NCI-H345 treated with DMSO at 0.1 percent for 48 hours (cell line): ENCODE measurements at regions not wholly inside any gene's neighbourhood (a gene's known extent, or its start where the extent isn't known, plus 50 kb on each side); places are given as distances from the start of the nearest gene placed in this dataset.
"Not testable (repeated sequence)": the region's sequence is repeated elsewhere in the genome, so short reads cannot be mapped to it uniquely, and the experiment has no call there.

Experiments
- DNase-seq: peaks from one replicate; lab custom pipeline; 2025; ENCODE audit not compliant: unreplicated experiment; lab: John Stamatoyannopoulos, UW

GRCh38 chr9:95587021-95587964 lies 70.5 kb upstream of the PTCH1 start:
- DNase-seq = no peak

GRCh38 chr9:95586326-95586725 lies 69.6 kb upstream of the PTCH1 start:
- no peak for DNase-seq

DNA sequence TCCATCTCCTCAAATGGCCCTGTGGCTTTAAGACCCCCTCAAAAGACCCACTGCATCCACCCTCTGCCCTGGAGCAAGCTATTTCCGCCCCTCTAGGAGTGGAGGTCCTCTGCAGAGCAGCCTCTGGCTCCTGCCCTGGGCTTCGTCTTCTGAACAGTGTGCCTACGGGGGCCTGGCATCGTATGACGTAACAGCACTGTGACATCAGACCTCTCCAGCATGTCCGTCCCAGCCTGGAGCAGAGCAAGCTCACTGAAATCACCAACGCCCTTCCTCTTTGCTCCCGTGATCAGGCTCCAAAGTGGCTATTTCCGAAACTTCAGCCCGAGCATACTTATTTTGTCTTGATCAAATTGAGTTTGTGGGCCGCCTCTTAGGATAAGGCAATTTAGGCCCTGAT lies 69.1 kb upstream of the PTCH1 start:
- no peak for DNase-seq

GRCh38 chr9:95584176-95584575 lies 67.4 kb upstream of the PTCH1 start:
- no peak for DNase-seq

DNA sequence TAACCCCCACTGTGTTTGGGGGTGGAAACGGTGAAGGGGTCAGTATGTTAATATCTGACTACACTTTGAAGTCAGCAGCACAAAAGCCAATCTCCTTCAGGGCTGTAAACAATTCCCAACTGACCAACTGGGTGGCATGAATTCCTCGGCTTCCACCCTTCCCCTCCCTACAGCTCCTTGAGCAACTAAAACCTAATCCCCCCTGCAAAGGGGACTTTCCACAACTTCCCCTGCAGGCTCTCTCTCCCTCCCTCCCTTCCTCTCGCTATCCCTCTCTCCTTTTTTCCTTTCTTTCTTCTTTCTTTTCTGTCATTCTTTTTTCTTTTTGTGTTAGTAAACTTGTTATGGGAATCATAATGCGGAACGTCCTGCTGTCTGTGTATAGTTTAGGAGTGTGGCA lies 65.1 kb upstream of the PTCH1 start:
- DNase-seq = no peak

GRCh38 chr9:95580812-95581761 lies 64.3 kb upstream of the PTCH1 start:
- DNase-seq = no peak

DNA sequence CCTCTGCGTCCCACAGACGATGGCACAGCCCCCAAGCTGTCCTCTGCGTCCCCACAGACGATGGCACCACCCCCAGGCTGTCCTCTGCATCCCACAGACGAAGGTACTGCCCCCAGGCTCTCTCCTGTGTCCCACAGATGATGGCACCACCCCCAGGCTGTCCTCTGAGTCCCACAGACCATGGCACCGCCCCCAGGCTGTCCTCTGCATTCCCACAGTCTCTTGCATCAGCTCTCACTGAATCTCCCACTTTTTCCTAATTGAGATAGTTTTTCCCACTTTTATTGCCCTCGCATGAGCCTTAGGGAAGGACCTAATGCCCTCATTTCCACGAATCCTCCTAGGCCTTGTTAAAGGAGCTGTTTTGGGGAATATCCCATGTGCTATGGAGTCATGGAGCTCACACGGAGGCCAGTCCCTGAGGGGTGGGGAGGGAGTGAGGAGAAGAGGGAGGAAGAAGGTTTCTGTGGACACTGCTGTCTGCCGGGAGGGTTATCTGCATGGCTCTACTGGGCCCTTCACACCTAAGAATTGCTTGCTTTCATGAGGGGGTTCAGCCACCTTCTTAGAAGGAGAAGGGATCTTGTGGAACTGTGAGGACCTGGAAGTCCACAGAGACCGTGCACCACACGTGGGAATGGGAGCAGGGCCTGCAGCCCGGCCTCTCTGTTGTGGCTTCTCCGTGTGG lies 58.2 kb upstream of the PTCH1 start:
- no peak for DNase-seq

DNA sequence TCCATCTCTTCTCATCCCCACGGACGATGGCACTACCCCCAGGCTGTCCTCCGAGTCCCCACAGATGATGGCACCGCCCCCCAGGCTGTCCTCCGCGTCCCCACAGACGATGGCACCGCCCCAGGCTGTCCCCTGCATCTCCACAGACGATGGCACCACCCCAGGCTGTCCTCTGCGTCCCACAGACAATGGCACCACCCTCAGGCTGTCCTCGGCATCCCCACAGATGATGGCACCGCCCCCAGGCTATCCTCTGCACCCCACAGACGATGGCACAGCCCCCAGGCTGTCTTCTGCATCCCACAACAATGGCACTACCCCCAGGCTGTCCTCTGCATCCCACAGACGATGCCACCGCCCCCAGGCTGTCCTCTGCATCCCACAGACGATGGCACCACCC lies 57.4 kb upstream of the PTCH1 start:
- no peak for DNase-seq

- no peak for DNase-seq
Observed at GRCh38 chr9:95573463-95573862, 56.7 kb upstream of the PTCH1 start.

DNA sequence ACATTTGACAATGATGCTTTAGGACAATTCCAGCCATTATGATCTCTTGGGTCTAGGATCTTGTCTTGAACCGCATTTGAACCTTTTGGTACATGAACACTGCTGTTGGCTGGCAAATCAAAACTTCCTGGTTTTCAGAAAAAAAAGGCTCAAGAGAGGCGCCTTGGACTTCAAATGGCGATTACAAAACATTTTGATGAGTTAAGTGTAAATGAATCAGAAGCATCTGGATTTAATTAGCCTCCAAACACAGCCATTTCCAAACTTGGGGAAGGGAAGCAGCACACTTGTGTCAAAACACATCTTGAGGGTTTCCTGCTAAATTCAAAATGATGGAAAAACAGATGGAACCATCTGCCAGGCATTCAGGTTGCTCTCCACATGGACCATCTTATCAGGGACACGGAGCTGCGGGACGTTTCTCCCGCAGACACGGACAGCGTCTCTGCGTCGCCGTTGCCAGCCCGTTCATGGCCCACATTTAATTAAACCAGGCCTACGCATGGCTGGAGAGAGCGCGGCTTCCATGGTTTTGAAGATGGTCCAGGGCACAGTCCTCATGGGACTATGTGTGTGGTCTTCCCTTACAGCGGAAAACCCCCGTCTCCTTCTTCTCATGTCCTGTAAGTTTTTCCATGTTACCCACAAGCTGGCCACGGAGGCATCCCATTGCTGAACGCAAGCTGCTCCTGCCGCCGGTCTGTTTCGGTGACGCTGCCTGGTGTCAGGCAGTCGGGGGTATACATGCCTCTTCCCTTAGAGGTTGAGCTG lies 55.8 kb upstream of the PTCH1 start:
- DNase-seq = no peak

DNA sequence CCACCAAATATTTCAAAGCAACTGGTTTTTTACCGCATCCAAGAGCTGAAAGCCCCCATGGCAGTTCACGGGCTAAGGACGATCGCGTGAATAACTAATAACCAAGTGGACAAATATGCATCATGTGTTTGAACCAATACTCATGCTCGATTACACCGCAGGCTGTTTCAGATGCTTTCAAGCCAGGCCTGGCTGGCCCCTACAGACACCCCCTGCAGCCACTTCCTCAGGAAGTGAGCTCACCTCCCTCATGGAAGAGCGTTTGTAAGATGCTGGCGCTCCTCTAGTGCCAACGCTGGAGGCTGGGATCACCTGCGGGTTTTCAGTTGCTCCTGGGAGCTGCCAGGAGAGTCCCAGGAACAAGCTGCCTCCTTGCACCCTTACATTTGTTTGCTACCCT lies 53.9 kb upstream of the PTCH1 start:
- no peak for DNase-seq

DNA sequence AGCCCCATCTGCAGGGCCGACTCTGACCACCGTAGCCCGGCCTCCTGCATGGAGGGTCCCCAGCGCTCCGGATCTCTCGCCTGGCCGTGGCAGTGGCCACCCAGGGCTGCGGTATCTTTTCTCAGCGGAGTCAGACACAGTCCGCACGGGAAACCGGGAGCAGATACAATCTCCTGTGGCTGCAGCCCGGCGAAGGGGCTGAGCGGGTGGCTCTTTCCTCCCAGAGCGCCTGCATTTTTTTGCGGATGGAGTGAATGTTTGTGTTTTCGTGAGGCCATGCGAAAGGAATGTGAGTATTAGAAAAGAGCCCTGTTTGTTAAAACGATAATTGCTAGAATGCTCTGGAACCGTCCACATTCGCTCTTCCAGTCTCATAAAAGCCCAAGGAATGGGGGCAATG lies 53.4 kb upstream of the PTCH1 start:
- no peak for DNase-seq

- not testable (repeated sequence) for DNase-seq
Observed at GRCh38 chr9:95568735-95569134, 52.0 kb upstream of the PTCH1 start.
